Stimulated activated CD8-positive, alpha-beta memory T cell treated with anti-CD3 and anti-CD28 coated beads, Interleukin-15, amount 100 ng/mL, for 1 hour (primary cell): ENCODE measurements at regions not wholly inside any gene's neighbourhood (a gene's known extent, or its start where the extent isn't known, plus 50 kb on each side); places are given as distances from the start of the nearest gene placed in this dataset.

ENCODE experiments used
- DNase-seq: peaks from one replicate; pipeline ENCODE4 v3.0.0-alpha.2; 2020; ENCODE audit warnings: low read depth

GRCh38 chr19:30781519-30781918 lies 409.3 kb downstream of the ZNF536 start:
- DNase-seq: no peak

GRCh38 chr19:30781047-30781446 lies 408.9 kb downstream of the ZNF536 start:
- no peak for DNase-seq

GRCh38 chr19:30780456-30780855 lies 408.3 kb downstream of the ZNF536 start:
- no peak for DNase-seq

GRCh38 chr19:30780032-30780431 lies 407.8 kb downstream of the ZNF536 start:
- DNase-seq: no peak

GRCh38 chr19:30778961-30779715 lies 407.0 kb downstream of the ZNF536 start:
- DNase-seq: no peak

- DNase-seq: no peak
These were observed 405.9 kb downstream of the ZNF536 start for GRCh38 chr19:30778061-30778460.

- DNase-seq: no peak
These were observed 403.8 kb downstream of the ZNF536 start for GRCh38 chr19:30775956-30776355.

GRCh38 chr19:30774252-30774766 lies 402.1 kb downstream of the ZNF536 start:
- no peak for DNase-seq

GRCh38 chr19:30762651-30763050 lies 390.5 kb downstream of the ZNF536 start:
- no peak for DNase-seq

- no peak for DNase-seq
These were observed 387.8 kb downstream of the ZNF536 start for GRCh38 chr19:30760014-30760413.

GRCh38 chr19:30757837-30758617 lies 385.8 kb downstream of the ZNF536 start:
- no peak for DNase-seq

GRCh38 chr19:30757104-30757836 lies 385.1 kb downstream of the ZNF536 start:
- DNase-seq: no peak

- no peak for DNase-seq
These were observed 383.4 kb downstream of the ZNF536 start for GRCh38 chr19:30755581-30755980.

GRCh38 chr19:30754162-30754561 lies 382.0 kb downstream of the ZNF536 start:
- no peak for DNase-seq

GRCh38 chr19:30752876-30753275 lies 380.7 kb downstream of the ZNF536 start:
- DNase-seq: no peak

GRCh38 chr19:30752201-30752600 lies 380.0 kb downstream of the ZNF536 start:
- no peak for DNase-seq

- DNase-seq: no peak
These were observed 373.3 kb downstream of the ZNF536 start for GRCh38 chr19:30745476-30745985.

- no peak for DNase-seq
These were observed 372.7 kb downstream of the ZNF536 start for GRCh38 chr19:30744741-30745475.

GRCh38 chr19:30743702-30744101 lies 371.5 kb downstream of the ZNF536 start:
- DNase-seq: no peak

GRCh38 chr19:30743011-30743410 lies 370.8 kb downstream of the ZNF536 start:
- no peak for DNase-seq

- DNase-seq: no peak
These were observed 370.3 kb downstream of the ZNF536 start for GRCh38 chr19:30742406-30742938.
